ENCODE measurements at regions not wholly inside any gene's neighbourhood (a gene's known extent, or its start where the extent isn't known, plus 50 kb on each side); places are given as distances from the start of the nearest gene placed in this dataset.

DNA sequence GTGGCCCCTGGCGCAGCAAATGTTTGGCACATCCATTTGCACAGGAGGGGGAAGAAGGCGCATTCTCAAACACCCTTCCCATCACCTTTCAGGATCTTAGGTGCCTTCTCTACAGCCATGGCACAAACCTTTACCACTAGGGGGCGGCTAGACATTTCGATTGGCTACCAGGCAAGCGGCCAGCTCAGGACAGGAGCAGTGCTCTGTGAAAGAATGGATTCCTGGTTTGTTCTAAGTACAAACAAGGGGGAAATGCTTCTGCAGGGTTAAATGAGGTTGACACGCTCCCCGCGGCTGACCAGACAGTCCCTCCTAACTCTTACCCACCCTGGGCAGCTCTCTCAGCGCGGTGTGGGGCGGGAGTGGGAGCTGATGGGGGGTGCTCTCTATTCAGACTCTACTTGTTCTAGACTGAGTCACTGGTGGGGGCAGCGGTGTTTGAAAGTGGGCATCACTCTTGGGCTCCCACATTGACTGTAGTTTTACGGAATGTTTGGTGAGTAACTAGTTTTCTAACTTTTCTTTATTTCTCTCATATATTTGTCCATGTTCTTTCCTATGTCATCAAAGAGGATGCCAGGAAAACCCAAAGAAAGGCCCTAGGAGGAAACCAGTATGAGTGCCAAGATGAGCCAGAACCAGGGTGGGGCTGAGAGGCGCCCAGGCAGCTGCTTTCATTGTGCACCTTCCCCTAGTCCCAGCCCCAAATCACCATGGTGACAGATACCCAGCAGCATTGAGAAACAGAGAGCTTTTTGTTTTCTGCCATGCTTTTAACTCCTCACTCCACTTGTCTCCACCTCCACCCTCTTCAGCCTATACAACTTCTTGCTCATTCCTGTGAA, 61.4 kb upstream of the GPR158 start:
- no peak for TF ChIP-seq POLR2AphosphoS5 (IDR thresholded peaks at IDR 0.05; ENCODE audit: low read depth)
- TF ChIP-seq, protein P1, sequence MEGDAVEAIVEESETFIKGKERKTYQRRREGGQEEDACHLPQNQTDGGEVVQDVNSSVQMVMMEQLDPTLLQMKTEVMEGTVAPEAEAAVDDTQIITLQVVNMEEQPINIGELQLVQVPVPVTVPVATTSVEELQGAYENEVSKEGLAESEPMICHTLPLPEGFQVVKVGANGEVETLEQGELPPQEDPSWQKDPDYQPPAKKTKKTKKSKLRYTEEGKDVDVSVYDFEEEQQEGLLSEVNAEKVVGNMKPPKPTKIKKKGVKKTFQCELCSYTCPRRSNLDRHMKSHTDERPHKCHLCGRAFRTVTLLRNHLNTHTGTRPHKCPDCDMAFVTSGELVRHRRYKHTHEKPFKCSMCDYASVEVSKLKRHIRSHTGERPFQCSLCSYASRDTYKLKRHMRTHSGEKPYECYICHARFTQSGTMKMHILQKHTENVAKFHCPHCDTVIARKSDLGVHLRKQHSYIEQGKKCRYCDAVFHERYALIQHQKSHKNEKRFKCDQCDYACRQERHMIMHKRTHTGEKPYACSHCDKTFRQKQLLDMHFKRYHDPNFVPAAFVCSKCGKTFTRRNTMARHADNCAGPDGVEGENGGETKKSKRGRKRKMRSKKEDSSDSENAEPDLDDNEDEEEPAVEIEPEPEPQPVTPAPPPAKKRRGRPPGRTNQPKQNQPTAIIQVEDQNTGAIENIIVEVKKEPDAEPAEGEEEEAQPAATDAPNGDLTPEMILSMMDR (IDR thresholded peaks at IDR 0.05; ENCODE audit: insufficient read depth, low read length): peak; percentile 13
- DNase-seq (ENCODE audit: low read depth in 1 of 2, low spot score in 1 of 2): peak in 1 of 2 experiments; percentile 38
- Histone ChIP-seq H3K27me3 (ENCODE audit: insufficient read depth, poor library complexity, severe bottlenecking) (no peaks in the 10 kb centered on the region), H3K27ac (replicated peaks) (no peak overlapping the region), H3K4me3 (replicated peaks; ENCODE audit: insufficient read depth, low read length) (no peak overlapping the region)

DNA sequence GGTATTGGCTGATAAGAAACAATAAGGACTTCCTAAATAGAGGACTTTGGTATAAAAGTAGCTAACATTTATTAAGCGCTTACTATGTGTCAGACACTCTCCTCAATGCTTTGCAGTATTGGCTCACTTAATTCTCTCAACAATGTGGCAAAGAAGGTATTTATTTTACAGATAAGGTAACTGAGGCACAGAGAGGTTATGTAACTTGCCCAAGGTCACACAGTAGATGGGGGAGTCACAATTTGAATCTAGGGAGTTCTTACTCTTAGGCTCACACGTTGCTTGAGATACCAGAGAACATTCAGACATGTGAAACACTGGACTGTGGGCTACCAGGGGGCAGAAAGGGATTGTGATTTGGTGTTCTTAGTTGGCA, 60.8 kb upstream of the GPR158 start:
- DNase-seq (ENCODE audit: low read depth in 1 of 2, low spot score in 1 of 2): no peak
- Histone ChIP-seq H3K27ac (replicated peaks) (no peak overlapping the region), H3K27me3 (ENCODE audit: insufficient read depth, poor library complexity, severe bottlenecking) (no peaks in the 10 kb centered on the region), H3K4me3 (replicated peaks; ENCODE audit: insufficient read depth, low read length) (no peak overlapping the region)
- TF ChIP-seq, protein P2, sequence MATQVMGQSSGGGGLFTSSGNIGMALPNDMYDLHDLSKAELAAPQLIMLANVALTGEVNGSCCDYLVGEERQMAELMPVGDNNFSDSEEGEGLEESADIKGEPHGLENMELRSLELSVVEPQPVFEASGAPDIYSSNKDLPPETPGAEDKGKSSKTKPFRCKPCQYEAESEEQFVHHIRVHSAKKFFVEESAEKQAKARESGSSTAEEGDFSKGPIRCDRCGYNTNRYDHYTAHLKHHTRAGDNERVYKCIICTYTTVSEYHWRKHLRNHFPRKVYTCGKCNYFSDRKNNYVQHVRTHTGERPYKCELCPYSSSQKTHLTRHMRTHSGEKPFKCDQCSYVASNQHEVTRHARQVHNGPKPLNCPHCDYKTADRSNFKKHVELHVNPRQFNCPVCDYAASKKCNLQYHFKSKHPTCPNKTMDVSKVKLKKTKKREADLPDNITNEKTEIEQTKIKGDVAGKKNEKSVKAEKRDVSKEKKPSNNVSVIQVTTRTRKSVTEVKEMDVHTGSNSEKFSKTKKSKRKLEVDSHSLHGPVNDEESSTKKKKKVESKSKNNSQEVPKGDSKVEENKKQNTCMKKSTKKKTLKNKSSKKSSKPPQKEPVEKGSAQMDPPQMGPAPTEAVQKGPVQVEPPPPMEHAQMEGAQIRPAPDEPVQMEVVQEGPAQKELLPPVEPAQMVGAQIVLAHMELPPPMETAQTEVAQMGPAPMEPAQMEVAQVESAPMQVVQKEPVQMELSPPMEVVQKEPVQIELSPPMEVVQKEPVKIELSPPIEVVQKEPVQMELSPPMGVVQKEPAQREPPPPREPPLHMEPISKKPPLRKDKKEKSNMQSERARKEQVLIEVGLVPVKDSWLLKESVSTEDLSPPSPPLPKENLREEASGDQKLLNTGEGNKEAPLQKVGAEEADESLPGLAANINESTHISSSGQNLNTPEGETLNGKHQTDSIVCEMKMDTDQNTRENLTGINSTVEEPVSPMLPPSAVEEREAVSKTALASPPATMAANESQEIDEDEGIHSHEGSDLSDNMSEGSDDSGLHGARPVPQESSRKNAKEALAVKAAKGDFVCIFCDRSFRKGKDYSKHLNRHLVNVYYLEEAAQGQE (IDR thresholded peaks at IDR 0.05; ENCODE audit: insufficient replicate concordance, low read depth): no peak
- TF ChIP-seq SPI1 (IDR thresholded peaks at IDR 0.05; ENCODE audit: borderline replicate concordance, low read depth) (no peak), POLR2AphosphoS5 (IDR thresholded peaks at IDR 0.05; ENCODE audit: low read depth) (no peak), GABPA (IDR thresholded peaks at IDR 0.05; ENCODE audit: low read depth) (no peak)
- TF ChIP-seq, protein P1 (IDR thresholded peaks at IDR 0.05; ENCODE audit: insufficient read depth, low read length): no peak

DNA sequence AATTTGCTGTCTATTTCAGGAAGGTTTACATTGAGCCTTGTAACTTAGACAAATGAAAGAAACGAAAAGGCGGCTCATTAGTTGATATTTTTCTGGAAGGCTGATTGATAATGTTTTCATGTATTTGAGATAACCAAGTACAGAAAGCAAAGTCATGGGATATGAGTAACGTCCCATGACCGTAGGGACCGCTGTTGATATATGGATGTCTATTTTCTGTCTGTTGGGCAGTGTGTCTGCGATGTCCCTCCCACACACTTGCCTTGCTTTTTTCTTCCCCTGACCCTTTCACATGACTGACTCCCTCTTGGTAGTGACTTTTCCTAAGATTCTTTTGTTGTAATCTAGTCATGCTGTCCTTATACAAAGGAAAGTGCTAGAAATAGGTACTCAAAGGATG, 57.0 kb upstream of the GPR158 start:
- Histone ChIP-seq H3K27ac (replicated peaks) (no peak overlapping the region), H3K4me3 (replicated peaks; ENCODE audit: insufficient read depth, low read length) (no peak overlapping the region), H3K27me3 (ENCODE audit: insufficient read depth, poor library complexity, severe bottlenecking) (no peaks in the 10 kb centered on the region)
- DNase-seq (ENCODE audit: low read depth in 1 of 2, low spot score in 1 of 2): no peak
- TF ChIP-seq SPI1 (IDR thresholded peaks at IDR 0.05; ENCODE audit: borderline replicate concordance, low read depth) (no peak), GABPA (IDR thresholded peaks at IDR 0.05; ENCODE audit: low read depth) (no peak), POLR2AphosphoS5 (IDR thresholded peaks at IDR 0.05; ENCODE audit: low read depth) (no peak)
- TF ChIP-seq, protein P1 (IDR thresholded peaks at IDR 0.05; ENCODE audit: insufficient read depth, low read length): no peak
- TF ChIP-seq, protein P2 (IDR thresholded peaks at IDR 0.05; ENCODE audit: insufficient replicate concordance, low read depth): no peak

Data from HL-60 (cell line).